Neutrophil (primary cell): ENCODE measurements at regions not wholly inside any gene's neighbourhood (a gene's known extent, or its start where the extent isn't known, plus 50 kb on each side); places are given as distances from the start of the nearest gene placed in this dataset.

Experiments used
- H3K27ac ChIP-seq: fragments of 200-600 bp; sonication (generic); 2 replicates; pipeline ENCODE4 v1.5.1; 2016; ENCODE audit warnings: mild to moderate bottlenecking, moderate library complexity
- H3K27me3 ChIP-seq: fragments of 200-600 bp; sonication (generic); 2 replicates; pipeline ENCODE4 v1.6.0; 2016; ENCODE audit warnings: mild to moderate bottlenecking
- H3K36me3 ChIP-seq: fragments of 200-600 bp; sonication (generic); 2 replicates; pipeline ENCODE4 v1.5.1; 2017
- H3K4me1 ChIP-seq, 2 experiments: fragments of 200-600 bp in 1 of 2; sonication (generic) in 1 of 2; 1 replicate in 1 of 2; 2 replicates in 1 of 2; pipeline versions ENCODE4 v1.5.1 to v1.6.1; 2013 to 2016; ENCODE audit warnings: low read depth in 1 of 2, low read length in 1 of 2, mild to moderate bottlenecking in 1 of 2, moderate library complexity in 1 of 2; ENCODE audit not compliant: control insufficient read depth in 1 of 2, insufficient read depth in 1 of 2
- H3K4me3 ChIP-seq, 2 experiments: fragments of 200-600 bp in 1 of 2; sonication (generic) in 1 of 2; 1 replicate in 1 of 2; 2 replicates in 1 of 2; pipeline ENCODE4 v1.5.1; 2013 to 2016; ENCODE audit warnings: low read depth in 1 of 2, low read length in 1 of 2, mild to moderate bottlenecking in 1 of 2, moderate library complexity in 1 of 2
- H3K9me3 ChIP-seq: fragments of 200-600 bp; sonication (generic); 2 replicates; pipeline ENCODE4 v1.5.1; 2016
- CTCF ChIP-seq: fragments of 200-600 bp; sonication (generic); IDR thresholded peaks from 2 replicates; pipeline ENCODE4 v1.5.1; 2016; ENCODE audit warnings: antibody characterized with exemption

- Histone ChIP-seq H3K9me3 (no peaks in the 10 kb centered on the region), H3K4me1 (no peaks in the 10 kb centered on the region), H3K4me3 (no peak overlapping the region), H3K27me3 (peaks cover 27% of the 10 kb centered on the region), H3K27ac (no peak overlapping the region), H3K36me3 (no peaks in the 10 kb centered on the region)
- TF ChIP-seq CTCF: no peak
These were observed 173.8 kb downstream of the ICOS start for GRCh38 chr2:204110338-204110741.

GRCh38 chr2:204110751-204111516, 174.4 kb downstream of the ICOS start:
- Histone ChIP-seq H3K9me3 (no peaks in the 10 kb centered on the region), H3K4me3 (no peak overlapping the region), H3K27me3 (peaks cover 27% of the 10 kb centered on the region), H3K27ac (no peak overlapping the region), H3K4me1 (no peaks in the 10 kb centered on the region), H3K36me3 (no peaks in the 10 kb centered on the region)
- no peak for TF ChIP-seq CTCF

DNA sequence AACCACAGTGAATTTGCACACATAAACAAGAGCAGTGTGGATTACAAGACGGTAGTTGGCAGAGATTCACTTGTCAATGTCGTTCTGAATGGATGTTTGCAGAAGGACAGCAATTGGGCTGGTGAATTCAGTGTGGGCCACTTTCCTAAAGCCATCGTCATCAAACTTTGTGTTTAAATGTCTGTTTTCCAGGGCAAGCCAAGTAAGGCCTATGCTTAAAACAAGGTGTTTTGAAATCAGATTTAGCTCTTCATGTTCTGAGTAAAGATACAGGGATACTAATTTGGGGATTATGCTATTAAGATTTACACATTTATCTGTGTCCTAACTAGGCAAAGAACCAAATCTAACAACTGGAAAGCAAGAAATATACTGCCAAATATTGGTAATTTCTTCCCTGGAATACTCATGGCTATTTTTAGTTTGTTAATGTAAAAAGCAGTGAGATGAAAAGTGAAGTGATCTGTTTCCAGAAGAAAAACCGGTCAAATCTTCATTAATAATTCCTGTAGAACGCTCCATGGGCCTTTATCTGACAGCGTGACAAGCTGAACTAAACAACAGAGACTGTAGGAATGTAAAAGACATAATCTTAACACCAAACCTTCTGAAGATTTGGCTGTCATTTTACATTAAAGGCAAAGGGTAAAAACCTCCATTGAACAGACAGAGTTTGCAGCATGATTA, 175.7 kb downstream of the ICOS start:
- no peak overlapping the region for H3K27ac ChIP-seq
- H3K27me3 ChIP-seq: peaks cover 27% of the 10 kb centered on the region
- H3K4me1 ChIP-seq: no peaks in the 10 kb centered on the region
- H3K4me3 ChIP-seq: no peak overlapping the region
- H3K9me3 ChIP-seq: no peaks in the 10 kb centered on the region
- no peaks in the 10 kb centered on the region for H3K36me3 ChIP-seq
- TF ChIP-seq CTCF: no peak

- Histone ChIP-seq H3K4me1 (no peaks in the 10 kb centered on the region), H3K27ac (no peak overlapping the region), H3K27me3 (peaks cover 17% of the 10 kb centered on the region), H3K9me3 (no peaks in the 10 kb centered on the region), H3K36me3 (no peaks in the 10 kb centered on the region), H3K4me3 (no peak overlapping the region)
- TF ChIP-seq CTCF: no peak
These were observed 178.0 kb downstream of the ICOS start for GRCh38 chr2:204114295-204115136.

GRCh38 chr2:204115137-204116056, 178.8 kb downstream of the ICOS start:
- Histone ChIP-seq H3K4me3 (no peak overlapping the region), H3K27ac (no peak overlapping the region), H3K36me3 (no peaks in the 10 kb centered on the region), H3K4me1 (no peaks in the 10 kb centered on the region), H3K9me3 (no peaks in the 10 kb centered on the region), H3K27me3 (peaks cover 9% of the 10 kb centered on the region)
- no peak for TF ChIP-seq CTCF
